Left forelimb (tissue), 1 donor: ENCODE measurements at regions not wholly inside any gene's neighbourhood (a gene's known extent, or its start where the extent isn't known, plus 50 kb on each side); places are given as distances from the start of the nearest gene placed in this dataset.

Source experiments
- DNase-seq: peaks from one replicate; pipeline ENCODE4 v3.0.0-alpha.2; 2018; ENCODE audit warnings: low spot score

- no peak for DNase-seq
Measured at GRCh38 chr4:137631605-137632004, 99.3 kb upstream of the PCDH18 start.

GRCh38 chr4:137630252-137630651, 98.0 kb upstream of the PCDH18 start:
- DNase-seq, result no peak

- no peak for DNase-seq
Measured at GRCh38 chr4:137627739-137628460, 95.6 kb upstream of the PCDH18 start.

GRCh38 chr4:137626942-137627738, 94.8 kb upstream of the PCDH18 start:
- DNase-seq, result no peak

GRCh38 chr4:137623013-137623412, 90.7 kb upstream of the PCDH18 start:
- DNase-seq, result no peak

GRCh38 chr4:137621056-137621455, 88.8 kb upstream of the PCDH18 start:
- DNase-seq, result no peak

- DNase-seq, result no peak
Measured at GRCh38 chr4:137614491-137614890, 82.2 kb upstream of the PCDH18 start.

GRCh38 chr4:137611998-137612700, 79.9 kb upstream of the PCDH18 start:
- DNase-seq, result no peak

GRCh38 chr4:137610960-137611359, 78.7 kb upstream of the PCDH18 start:
- DNase-seq, result no peak

GRCh38 chr4:137609718-137610430, 77.6 kb upstream of the PCDH18 start:
- no peak for DNase-seq

- no peak for DNase-seq
Measured at GRCh38 chr4:137608085-137608484, 75.8 kb upstream of the PCDH18 start.

- no peak for DNase-seq
Measured at GRCh38 chr4:137602436-137602835, 70.1 kb upstream of the PCDH18 start.

- no peak for DNase-seq
Measured at GRCh38 chr4:137601934-137602333, 69.6 kb upstream of the PCDH18 start.

- DNase-seq, result no peak
Measured at GRCh38 chr4:137599734-137600133, 67.4 kb upstream of the PCDH18 start.

- DNase-seq, result no peak
Measured at GRCh38 chr4:137597752-137598430, 65.6 kb upstream of the PCDH18 start.

GRCh38 chr4:137587796-137588195, 55.5 kb upstream of the PCDH18 start:
- DNase-seq, result no peak

GRCh38 chr4:137583671-137584070, 51.4 kb upstream of the PCDH18 start:
- DNase-seq, result no peak
